ENCODE measurements at regions not wholly inside any gene's neighbourhood (a gene's known extent, or its start where the extent isn't known, plus 50 kb on each side); places are given as distances from the start of the nearest gene placed in this dataset.
"Not testable (repeated sequence)": the region's sequence is repeated elsewhere in the genome, so short reads cannot be mapped to it uniquely, and the experiment has no call there.

- H3K4me1 Mint-ChIP-seq: no peaks in the 10 kb centered on the region
- no peak overlapping the region for H3K4me3 Mint-ChIP-seq
- no peaks in the 10 kb centered on the region for H3K27me3 Mint-ChIP-seq
- H3K9me3 Mint-ChIP-seq: no peaks in the 10 kb centered on the region
- no peaks in the 10 kb centered on the region for H3K36me3 Mint-ChIP-seq
- no peak for ATAC-seq
- no peak overlapping the region for H3K27ac Mint-ChIP-seq
These were observed 258.6 kb downstream of the MID1IP1 start for GRCh38 chrX:39059866-39060265.

GRCh38 chrX:39063037-39063436 lies 261.8 kb downstream of the MID1IP1 start:
- H3K27ac Mint-ChIP-seq: no peak overlapping the region

DNA sequence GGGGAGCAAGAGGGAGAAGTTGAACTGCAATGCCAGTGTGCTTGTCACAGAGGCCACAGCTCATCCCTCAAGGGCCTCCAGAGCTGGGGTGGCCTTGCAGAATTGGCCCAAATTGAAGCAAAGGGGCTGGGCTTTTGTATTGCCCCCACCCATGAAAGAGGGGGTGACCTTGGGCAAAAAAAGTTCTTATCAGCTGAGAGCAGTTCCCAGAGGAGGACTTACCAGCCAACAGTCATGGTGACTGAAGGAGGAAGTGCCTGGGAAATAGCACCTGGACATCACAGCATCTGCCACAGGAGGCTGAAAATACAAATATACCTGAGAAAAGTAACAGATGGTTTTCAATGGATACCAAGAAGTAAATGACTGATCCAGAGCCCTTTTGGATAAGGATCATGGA lies 262.4 kb downstream of the MID1IP1 start:
- H3K27ac Mint-ChIP-seq: no peak overlapping the region
- H3K9me3 Mint-ChIP-seq: no peaks in the 10 kb centered on the region
- no peak for ATAC-seq
- H3K36me3 Mint-ChIP-seq: no peaks in the 10 kb centered on the region
- no peaks in the 10 kb centered on the region for H3K4me1 Mint-ChIP-seq
- no peak overlapping the region for H3K4me3 Mint-ChIP-seq
- no peaks in the 10 kb centered on the region for H3K27me3 Mint-ChIP-seq

More at GRCh38 chrX:39063037-39063436, 261.8 kb downstream of the MID1IP1 start:
- H3K27me3 Mint-ChIP-seq: no peaks in the 10 kb centered on the region
- H3K9me3 Mint-ChIP-seq: no peaks in the 10 kb centered on the region
- no peaks in the 10 kb centered on the region for H3K36me3 Mint-ChIP-seq
- H3K4me1 Mint-ChIP-seq: no peaks in the 10 kb centered on the region
- no peak for ATAC-seq
- no peak overlapping the region for H3K4me3 Mint-ChIP-seq

DNA sequence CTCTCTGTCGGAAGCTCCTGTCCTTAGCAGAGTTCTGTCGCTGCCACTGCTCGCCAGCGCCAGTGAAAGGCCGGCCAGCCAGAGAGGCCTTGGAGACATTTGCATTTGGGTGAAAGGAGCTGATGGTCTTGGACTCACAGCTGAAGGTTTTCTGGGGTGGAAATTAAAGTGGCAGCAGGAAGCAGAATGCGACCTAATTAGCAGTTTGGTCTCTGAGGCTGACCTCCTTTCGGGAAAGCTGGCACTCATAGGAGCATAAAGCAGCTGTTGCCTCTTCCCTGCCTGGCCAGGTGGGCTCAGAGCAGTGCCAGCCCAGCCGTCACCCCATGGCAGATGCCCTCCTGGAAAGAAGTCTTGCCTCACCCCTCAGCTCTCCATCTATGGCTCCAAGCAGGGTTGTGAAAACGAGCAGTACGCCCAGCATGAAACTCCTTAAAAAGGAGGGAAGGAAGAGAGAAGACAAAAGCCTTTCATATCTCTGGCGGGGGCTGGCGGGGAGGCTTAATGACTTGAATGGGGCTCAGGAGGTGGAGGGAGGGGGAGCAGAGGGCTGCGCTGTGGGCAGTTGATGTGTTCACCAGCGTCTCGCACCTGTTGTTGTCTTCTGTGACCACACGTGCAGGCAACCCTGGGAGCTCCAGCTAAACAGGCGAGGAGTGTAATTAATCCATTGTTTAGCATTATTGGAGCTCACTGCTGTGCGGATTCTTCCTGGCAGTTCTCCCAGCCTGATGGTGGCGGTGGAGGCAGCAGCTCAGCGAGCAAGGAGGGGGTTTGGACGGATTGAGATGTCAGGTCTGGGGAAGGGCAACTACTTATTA lies 264.0 kb downstream of the MID1IP1 start:
- no peaks in the 10 kb centered on the region for H3K4me1 Mint-ChIP-seq
- no peaks in the 10 kb centered on the region for H3K27me3 Mint-ChIP-seq
- no peaks in the 10 kb centered on the region for H3K9me3 Mint-ChIP-seq
- no peaks in the 10 kb centered on the region for H3K36me3 Mint-ChIP-seq
- no peak overlapping the region for H3K4me3 Mint-ChIP-seq
- H3K27ac Mint-ChIP-seq: no peak overlapping the region
- ATAC-seq: no peak

GRCh38 chrX:39067866-39068265 lies 266.6 kb downstream of the MID1IP1 start:
- Mint-ChIP-seq H3K4me1 (no peaks in the 10 kb centered on the region), H3K36me3 (no peaks in the 10 kb centered on the region), H3K27me3 (no peaks in the 10 kb centered on the region), H3K4me3 (no peak overlapping the region), H3K27ac (no peak overlapping the region), H3K9me3 (no peaks in the 10 kb centered on the region)
- ATAC-seq: no peak

DNA sequence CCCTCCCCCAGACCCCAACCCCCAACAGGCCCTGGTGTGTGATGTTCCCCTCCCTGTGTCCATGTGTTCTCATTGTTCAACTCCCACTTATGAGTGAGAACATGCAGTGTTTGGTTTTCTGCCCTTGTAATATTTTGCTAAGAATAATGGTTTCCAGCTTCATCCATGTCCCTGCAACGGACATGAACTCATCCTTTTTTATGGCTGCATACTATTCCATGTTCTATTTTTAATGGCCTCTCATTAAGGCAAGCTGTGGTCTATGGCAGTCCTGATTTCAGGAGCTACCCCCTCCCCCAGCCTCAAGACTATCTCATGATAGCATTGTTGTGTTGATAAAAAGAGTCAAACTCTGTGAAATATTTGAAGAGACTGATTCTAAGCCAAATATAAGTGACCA lies 267.4 kb downstream of the MID1IP1 start:
- not testable (repeated sequence) for H3K27me3 Mint-ChIP-seq, ATAC-seq, H3K4me1 Mint-ChIP-seq, H3K36me3 Mint-ChIP-seq, H3K27ac Mint-ChIP-seq, H3K4me3 Mint-ChIP-seq, H3K9me3 Mint-ChIP-seq

DNA sequence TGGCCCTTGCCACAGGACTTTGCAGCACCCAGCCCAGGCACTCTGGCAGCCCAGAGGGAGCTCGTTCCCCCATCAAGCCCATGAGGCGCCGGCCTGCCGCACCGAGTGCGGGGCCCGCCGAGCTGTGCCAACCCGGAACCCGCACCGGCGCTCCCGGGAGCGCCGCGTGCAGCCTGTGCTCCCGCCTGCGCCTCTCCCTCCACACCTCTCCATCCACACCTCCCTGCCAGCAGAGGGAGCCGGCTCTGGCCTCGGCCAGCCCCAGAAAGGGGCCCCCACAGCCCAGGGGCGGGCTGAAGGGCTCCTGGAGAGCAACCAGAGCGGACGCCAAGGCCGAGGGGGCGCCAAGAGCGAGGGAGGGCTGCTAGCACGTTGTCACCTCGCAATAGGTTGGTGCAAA lies 268.8 kb downstream of the MID1IP1 start:
- ATAC-seq: no peak
- no peak overlapping the region for H3K4me3 Mint-ChIP-seq
- no peaks in the 10 kb centered on the region for H3K4me1 Mint-ChIP-seq
- H3K27ac Mint-ChIP-seq: no peak overlapping the region
- H3K9me3 Mint-ChIP-seq: peaks cover under 1% of the 10 kb centered on the region
- no peaks in the 10 kb centered on the region for H3K27me3 Mint-ChIP-seq
- H3K36me3 Mint-ChIP-seq: no peaks in the 10 kb centered on the region

GRCh38 chrX:39073131-39073530 lies 271.9 kb downstream of the MID1IP1 start:
- Mint-ChIP-seq H3K9me3 (peaks cover 3% of the 10 kb centered on the region), H3K4me1 (no peaks in the 10 kb centered on the region), H3K36me3 (no peaks in the 10 kb centered on the region)

GRCh38 chrX:39096599-39096998 lies 295.3 kb downstream of the MID1IP1 start:
- H3K4me3 Mint-ChIP-seq: no peak overlapping the region
- no peak overlapping the region for H3K27ac Mint-ChIP-seq
- H3K4me1 Mint-ChIP-seq: no peaks in the 10 kb centered on the region

More at GRCh38 chrX:39073131-39073530, 271.9 kb downstream of the MID1IP1 start:
- H3K4me3 Mint-ChIP-seq: no peak overlapping the region
- ATAC-seq: no peak
- no peaks in the 10 kb centered on the region for H3K27me3 Mint-ChIP-seq
- no peak overlapping the region for H3K27ac Mint-ChIP-seq

GRCh38 chrX:39104745-39105144 lies 303.5 kb downstream of the MID1IP1 start:
- Mint-ChIP-seq H3K4me1 (no peaks in the 10 kb centered on the region), H3K27me3 (peaks cover 14% of the 10 kb centered on the region), H3K27ac (no peak overlapping the region), H3K36me3 (no peaks in the 10 kb centered on the region), H3K9me3 (no peaks in the 10 kb centered on the region), H3K4me3 (no peak overlapping the region)
- ATAC-seq: no peak

More at GRCh38 chrX:39096599-39096998, 295.3 kb downstream of the MID1IP1 start:
- no peaks in the 10 kb centered on the region for H3K36me3 Mint-ChIP-seq
- H3K9me3 Mint-ChIP-seq: no peaks in the 10 kb centered on the region
- H3K27me3 Mint-ChIP-seq: peaks cover 3% of the 10 kb centered on the region
- ATAC-seq: no peak

DNA sequence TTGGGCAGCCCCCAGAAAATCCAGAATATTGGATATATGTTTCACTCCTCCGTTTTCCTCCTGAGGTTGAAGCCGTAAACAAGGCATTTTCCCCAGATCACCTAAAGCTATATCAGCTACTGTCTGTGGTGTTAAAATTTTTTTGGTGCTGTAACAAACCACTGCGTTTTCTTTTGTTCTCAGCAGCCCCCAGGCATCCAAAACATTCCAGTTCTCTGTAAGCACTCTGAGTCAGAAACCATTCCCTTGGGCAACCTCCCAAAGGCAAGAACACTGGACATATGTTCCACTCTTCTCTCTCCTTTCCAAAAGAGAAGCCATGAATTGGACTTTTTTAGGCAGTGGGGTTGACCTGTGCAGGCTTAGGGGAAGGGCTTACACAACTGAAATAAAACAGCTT lies 310.9 kb downstream of the MID1IP1 start:
- Mint-ChIP-seq H3K9me3 (peaks cover 3% of the 10 kb centered on the region), H3K27me3 (no peaks in the 10 kb centered on the region), H3K4me1 (no peaks in the 10 kb centered on the region), H3K27ac (no peak overlapping the region), H3K36me3 (no peaks in the 10 kb centered on the region), H3K4me3 (no peak overlapping the region)
- ATAC-seq: no peak

DNA sequence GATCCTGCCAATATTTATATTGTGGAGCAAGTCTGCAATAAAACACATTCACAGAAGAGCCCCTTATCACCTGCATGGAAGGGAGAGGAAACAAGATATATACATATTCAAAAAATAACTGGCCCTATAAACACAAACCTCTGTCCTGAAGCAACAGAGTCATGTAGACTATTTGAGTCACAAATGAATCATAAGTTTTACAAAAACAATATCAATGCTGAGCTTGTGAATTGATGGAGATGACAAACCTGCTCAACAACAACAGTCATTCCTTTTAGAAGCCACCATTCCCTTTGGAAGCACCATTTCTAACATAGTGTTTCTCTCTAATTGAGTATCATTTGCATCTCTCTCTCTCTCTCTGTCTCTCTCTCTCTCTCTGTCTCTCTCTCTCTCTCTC lies 313.9 kb downstream of the MID1IP1 start:
- Mint-ChIP-seq H3K27me3 (no peaks in the 10 kb centered on the region), H3K36me3 (no peaks in the 10 kb centered on the region), H3K4me3 (no peak overlapping the region), H3K9me3 (peaks cover 3% of the 10 kb centered on the region), H3K27ac (no peak overlapping the region), H3K4me1 (no peaks in the 10 kb centered on the region)
- ATAC-seq: no peak

DNA sequence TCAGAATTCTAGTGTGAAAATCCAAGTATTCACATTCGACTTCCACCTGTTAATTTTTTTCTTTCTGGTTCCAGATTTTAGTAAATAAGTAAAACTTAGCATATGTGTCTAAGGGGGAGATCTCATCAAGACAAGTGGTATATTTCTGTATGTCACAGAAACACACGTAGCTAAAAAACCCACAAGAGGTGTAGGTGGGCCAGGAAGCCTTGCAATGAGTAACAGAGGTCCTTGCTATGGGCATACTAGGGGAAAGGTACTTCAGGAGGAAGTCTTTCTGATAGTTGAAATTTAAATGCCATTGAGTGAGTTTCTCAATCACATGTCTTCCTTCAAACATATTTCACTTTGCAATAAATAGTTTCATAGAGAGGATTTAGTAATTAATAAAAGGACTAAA lies 315.8 kb downstream of the MID1IP1 start:
- no peak for ATAC-seq
- H3K36me3 Mint-ChIP-seq: no peaks in the 10 kb centered on the region
- no peaks in the 10 kb centered on the region for H3K9me3 Mint-ChIP-seq
- no peak overlapping the region for H3K27ac Mint-ChIP-seq
- H3K4me3 Mint-ChIP-seq: no peak overlapping the region
- H3K4me1 Mint-ChIP-seq: no peaks in the 10 kb centered on the region
- no peaks in the 10 kb centered on the region for H3K27me3 Mint-ChIP-seq

- ATAC-seq: no peak
- Mint-ChIP-seq H3K4me3 (no peak overlapping the region), H3K4me1 (no peaks in the 10 kb centered on the region), H3K9me3 (no peaks in the 10 kb centered on the region), H3K36me3 (no peaks in the 10 kb centered on the region), H3K27ac (no peak overlapping the region), H3K27me3 (no peaks in the 10 kb centered on the region)
These were observed 320.6 kb downstream of the MID1IP1 start for GRCh38 chrX:39121903-39122302.

GRCh38 chrX:39125834-39126233 lies 324.6 kb downstream of the MID1IP1 start:
- Mint-ChIP-seq H3K4me3 (no peak overlapping the region), H3K27me3 (no peaks in the 10 kb centered on the region), H3K9me3 (no peaks in the 10 kb centered on the region), H3K4me1 (no peaks in the 10 kb centered on the region), H3K27ac (no peak overlapping the region), H3K36me3 (no peaks in the 10 kb centered on the region)
- ATAC-seq: no peak

DNA sequence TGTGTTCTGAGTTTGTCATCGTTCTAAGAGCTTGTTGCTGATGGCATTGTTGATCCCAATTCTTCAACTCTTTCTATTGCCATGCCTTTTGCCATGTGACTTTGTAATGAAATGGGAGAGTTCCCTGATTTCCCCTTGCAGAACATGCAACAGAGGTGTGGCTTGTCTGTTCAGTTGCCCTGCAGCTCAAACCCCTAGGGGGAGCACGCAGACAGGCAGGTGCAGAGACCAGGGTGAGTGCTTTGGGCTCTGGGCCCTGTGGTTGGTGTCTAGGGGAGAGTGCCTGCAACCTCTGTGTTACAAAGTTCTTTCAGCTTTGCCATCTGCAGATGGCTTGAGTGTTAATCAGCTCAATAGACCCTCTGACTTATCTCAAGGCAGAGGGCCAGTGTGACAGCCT lies 332.7 kb downstream of the MID1IP1 start:
- no peak overlapping the region for H3K4me3 Mint-ChIP-seq
- no peaks in the 10 kb centered on the region for H3K36me3 Mint-ChIP-seq
- H3K27me3 Mint-ChIP-seq: no peaks in the 10 kb centered on the region
- peak; percentile 64 for ATAC-seq
- peaks cover 23% of the 10 kb centered on the region for H3K4me1 Mint-ChIP-seq
- no peaks in the 10 kb centered on the region for H3K9me3 Mint-ChIP-seq
- H3K27ac Mint-ChIP-seq: no peak overlapping the region

Measured in stimulated activated memory B cell treated with anti-CD40 and anti-IgM and Interleukin-4, amounts not matched to agents 10 μg/mL and 1 μg/mL and 100 μg/mL, for 72 hours (primary cell).